ENCODE measurements at regions not wholly inside any gene's neighbourhood (a gene's known extent, or its start where the extent isn't known, plus 50 kb on each side); places are given as distances from the start of the nearest gene placed in this dataset.

GRCh38 chr1:212161231-212161781 is 123.9 kb upstream of the PPP2R5A start:
- CTCF ChIA-PET, result no interaction called here
- H3K79me1 ChIP-seq (ENCODE audit: low read depth in 1 of 2, low read length in 2 of 2), result no peaks in the 10 kb centered on the region
- no peak overlapping the region for H3K9ac ChIP-seq (ENCODE audit: low read depth, low read length)
- peaks cover 12% of the 10 kb centered on the region for H3K4me1 ChIP-seq (ENCODE audit: control insufficient read depth, insufficient read depth, low read length)
- no peak overlapping the region for H3K23ac ChIP-seq (ENCODE audit: low read depth, low read length)
- intact Hi-C loops (cut with micrococcal nuclease) (loop anchor here (5.0 kb wide), 1 partner anchor 39 kb away; no protein-coding TSS in a partner anchor), in situ Hi-C loops (cut with MboI; ENCODE audit: low sequenced_read_pairs) (no loop called here), dilution Hi-C loops (cut with HindIII; ENCODE audit: low sequenced_read_pairs, unreplicated experiment) (no loop called here)
- no TSS peak for BruUV-seq (replicated peaks)
- no peak overlapping the region for H4K5ac ChIP-seq (ENCODE audit: low read depth, low read length)
- H4K20me1 ChIP-seq (ENCODE audit: insufficient read depth, low read length), result peaks cover 15% of the 10 kb centered on the region; the same call in 1 of the 2 replicates
- no peak overlapping the region for H2BK120ac ChIP-seq (ENCODE audit: low read depth, low read length)
- no peak overlapping the region for H2AK9ac ChIP-seq (replicated peaks; ENCODE audit: low read depth, low read length, poor library complexity)
- H4K8ac ChIP-seq (ENCODE audit: low read depth in 2 of 2, low read length in 2 of 2), result no peak overlapping the region
- no CpG with 5 or more reads among the region's 2 CpGs for WGBS, 2 experiments (ENCODE audit: extremely low coverage in 2 of 2, insufficient read length in 1 of 2)
- H2AFZ ChIP-seq (replicated peaks; ENCODE audit: low read length, poor library complexity), result no peak overlapping the region
- TF ChIP-seq BHLHE40 (IDR thresholded peaks at IDR 0.05; ENCODE audit: low read depth, low read length), result peak; percentile 27; the same call in 1 of the 2 replicates
- no peak for TF ChIP-seq MAZ (IDR thresholded peaks at IDR 0.05; ENCODE audit: borderline replicate concordance, low read depth, low read length)
- peak; percentile 9; the same call in 1 of the 2 replicates for TF ChIP-seq RAD21 (IDR thresholded peaks at IDR 0.05; ENCODE audit: low read length)
- peak; percentile 59; the same call in 1 of the 2 replicates for TF ChIP-seq FOS (IDR thresholded peaks at IDR 0.05; ENCODE audit: low read depth, low read length)
- no peak overlapping the region for H3K18ac ChIP-seq (ENCODE audit: low read depth, low read length)
- DNase-seq (peak; percentile 87), ATAC-seq (ENCODE audit: low read depth) (peak; percentile 90)
- H3K27ac ChIP-seq (ENCODE audit: insufficient read depth, low read length), result no peak overlapping the region
- no peak overlapping the region for H4K91ac ChIP-seq (ENCODE audit: insufficient read depth, low read depth, low read length)
- no peak overlapping the region for H2AK5ac ChIP-seq (ENCODE audit: low read depth, low read length)
- H3K56ac ChIP-seq (ENCODE audit: extremely low read depth, insufficient read depth, low read length), result no peak overlapping the region
- H2BK20ac ChIP-seq (ENCODE audit: low read depth, low read length), result no peak overlapping the region
- H3K14ac ChIP-seq (replicated peaks; ENCODE audit: low read depth, low read length), result no peak overlapping the region
- POLR2A ChIA-PET (ENCODE audit: unreplicated experiment), result no interaction called here
- H3K9me3 ChIP-seq (ENCODE audit: control insufficient read depth, insufficient read depth, low read length), result no peaks in the 10 kb centered on the region
- no peak overlapping the region for H2BK5ac ChIP-seq (ENCODE audit: low read depth, low read length, poor library complexity, severe bottlenecking)
- peaks cover 17% of the 10 kb centered on the region for H3K9me1 ChIP-seq (ENCODE audit: insufficient read depth, low read length)
- no peaks in the 10 kb centered on the region for H3K27me3 ChIP-seq (ENCODE audit: control insufficient read depth, insufficient read depth, low read length)
- H3K36me3 ChIP-seq (ENCODE audit: control insufficient read depth, insufficient read depth, low read length), result no peaks in the 10 kb centered on the region
- H3K4ac ChIP-seq (ENCODE audit: low read depth, low read length), result no peak overlapping the region
- no peak overlapping the region; the same call in 1 of the 2 replicates for H3K4me2 ChIP-seq (ENCODE audit: low read depth, low read length)
- no peak overlapping the region for H2BK15ac ChIP-seq (ENCODE audit: low read depth, low read length)
- no peak overlapping the region for H3K4me3 ChIP-seq (ENCODE audit: insufficient read depth, low read depth, low read length)
